Parathyroid adenoma (tissue), 2 donors: ENCODE measurements at regions not wholly inside any gene's neighbourhood (a gene's known extent, or its start where the extent isn't known, plus 50 kb on each side); places are given as distances from the start of the nearest gene placed in this dataset.

Experiments
- H2AFZ ChIP-seq: fragments of 300-600 bp; sonication (generic); one replicate; pipeline ENCODE4 v1.7.0; 2017; ENCODE audit warnings: antibody characterized with exemption, mild to moderate bottlenecking
- H3K27ac ChIP-seq: fragments of 300-600 bp; sonication (generic); one replicate; pipeline ENCODE4 v1.7.0; 2017
- H3K27me3 ChIP-seq: fragments of 300-600 bp; sonication (generic); one replicate; pipeline ENCODE4 v1.7.0; 2017; ENCODE audit warnings: low read length; ENCODE audit not compliant: control insufficient read depth, insufficient read depth
- H3K36me3 ChIP-seq: fragments of 300-600 bp; sonication (generic); one replicate; pipeline ENCODE4 v1.7.0; 2017; ENCODE audit warnings: low read length; ENCODE audit not compliant: control insufficient read depth, insufficient read depth
- H3K4me1 ChIP-seq: fragments of 300-600 bp; sonication (generic); one replicate; pipeline ENCODE4 v1.7.0; 2017; ENCODE audit warnings: control low read depth
- H3K4me2 ChIP-seq: fragments of 300-600 bp; sonication (generic); one replicate; pipeline ENCODE4 v1.7.0; 2017; ENCODE audit warnings: low read length
- H3K4me3 ChIP-seq: fragments of 300-600 bp; sonication (generic); one replicate; pipeline ENCODE4 v1.7.0; 2017; ENCODE audit warnings: low read depth, low read length
- H3K79me2 ChIP-seq: fragments of 300-600 bp; sonication (generic); one replicate; pipeline ENCODE4 v1.7.0; 2017; ENCODE audit warnings: control low read depth
- H3K9ac ChIP-seq: fragments of 300-600 bp; sonication (generic); one replicate; pipeline ENCODE4 v1.7.0; 2017; ENCODE audit warnings: mild to moderate bottlenecking
- H3K9me3 ChIP-seq: fragments of 300-600 bp; sonication (generic); one replicate; pipeline ENCODE4 v1.7.0; 2017; ENCODE audit warnings: low read length; ENCODE audit not compliant: control insufficient read depth
- CTCF ChIP-seq: fragments of 300-600 bp; sonication (generic); IDR thresholded peaks from one replicate; pipeline ENCODE4 v1.7.0; 2017; ENCODE audit warnings: antibody characterized with exemption, mild to moderate bottlenecking
- donor health status: primary hyperparathyroidism.

GRCh38 chr1:185601189-185601588 is 133.0 kb upstream of the HMCN1 start:
- H3K4me3 ChIP-seq, result no peak overlapping the region
- H3K4me1 ChIP-seq, result no peaks in the 10 kb centered on the region

GRCh38 chr1:185600641-185601040 is 133.6 kb upstream of the HMCN1 start:
- Histone ChIP-seq H3K4me2 (no peak overlapping the region), H3K9me3 (no peaks in the 10 kb centered on the region), H3K4me3 (no peak overlapping the region), H2AFZ (no peak overlapping the region), H3K27ac (no peak overlapping the region), H3K36me3 (no peaks in the 10 kb centered on the region), H3K4me1 (no peaks in the 10 kb centered on the region), H3K9ac (no peak overlapping the region), H3K79me2 (no peaks in the 10 kb centered on the region), H3K27me3 (no peaks in the 10 kb centered on the region)
- no peak for TF ChIP-seq CTCF

More at GRCh38 chr1:185601189-185601588, 133.0 kb upstream of the HMCN1 start:
- TF ChIP-seq CTCF, result no peak
- H3K79me2 ChIP-seq, result no peaks in the 10 kb centered on the region
- H3K27me3 ChIP-seq, result no peaks in the 10 kb centered on the region
- H3K9me3 ChIP-seq, result no peaks in the 10 kb centered on the region
- H3K4me2 ChIP-seq, result no peak overlapping the region
- no peak overlapping the region for H3K27ac ChIP-seq
- H2AFZ ChIP-seq, result no peak overlapping the region
- H3K9ac ChIP-seq, result no peak overlapping the region
- no peaks in the 10 kb centered on the region for H3K36me3 ChIP-seq

- no peaks in the 10 kb centered on the region for H3K9me3 ChIP-seq
- no peaks in the 10 kb centered on the region for H3K36me3 ChIP-seq
- no peak overlapping the region for H3K9ac ChIP-seq
- no peak overlapping the region for H3K4me2 ChIP-seq
- no peak for TF ChIP-seq CTCF
- no peaks in the 10 kb centered on the region for H3K79me2 ChIP-seq
- no peaks in the 10 kb centered on the region for H3K27me3 ChIP-seq
- H3K4me3 ChIP-seq, result no peak overlapping the region
- no peak overlapping the region for H2AFZ ChIP-seq
- no peak overlapping the region for H3K27ac ChIP-seq
- H3K4me1 ChIP-seq, result no peaks in the 10 kb centered on the region
These were observed 135.9 kb upstream of the HMCN1 start for GRCh38 chr1:185598332-185598731.

DNA sequence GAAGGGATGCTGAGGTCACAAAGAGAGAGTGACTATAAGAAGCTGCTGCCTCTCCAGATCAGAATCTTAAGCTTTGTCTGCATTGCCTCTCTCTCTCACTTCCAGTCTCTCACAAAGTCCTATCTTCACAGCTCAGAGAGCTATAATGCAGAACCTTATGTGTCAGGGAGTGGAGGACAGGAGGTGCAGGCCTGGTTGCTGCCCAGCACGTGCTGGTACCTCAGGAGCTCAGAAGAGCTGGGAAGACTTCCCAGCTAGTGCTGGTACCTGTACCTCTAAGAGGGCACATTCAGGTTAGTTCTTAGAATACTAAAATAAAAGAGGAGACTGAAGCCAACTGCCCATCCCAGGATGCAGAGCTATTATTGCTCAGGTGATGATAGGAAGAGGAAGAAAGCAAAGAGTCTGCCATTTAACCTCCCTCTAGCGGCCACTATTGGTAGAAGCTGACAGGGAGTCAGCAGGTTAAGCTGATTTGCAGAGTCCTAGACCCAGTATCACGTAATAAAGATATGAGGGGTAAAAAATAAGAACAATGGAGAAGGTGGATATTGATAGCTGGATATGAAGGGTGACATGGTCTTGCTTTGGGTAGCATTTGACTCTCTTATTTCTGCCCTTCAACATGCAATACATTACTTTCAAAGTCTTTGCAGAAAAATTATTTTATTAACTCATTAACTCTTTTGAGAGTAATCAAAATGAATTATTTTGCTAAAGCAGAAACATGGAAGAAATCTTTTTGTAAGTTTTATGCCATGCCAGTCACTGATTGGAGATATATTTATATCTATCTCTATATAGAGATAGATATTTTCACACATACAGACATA is 138.1 kb upstream of the HMCN1 start:
- TF ChIP-seq CTCF, result peak; percentile 46
- Histone ChIP-seq H3K4me3 (no peak overlapping the region), H2AFZ (no peak overlapping the region), H3K9ac (no peak overlapping the region), H3K27me3 (no peaks in the 10 kb centered on the region), H3K9me3 (no peaks in the 10 kb centered on the region), H3K4me1 (no peaks in the 10 kb centered on the region), H3K27ac (no peak overlapping the region), H3K36me3 (no peaks in the 10 kb centered on the region), H3K79me2 (no peaks in the 10 kb centered on the region), H3K4me2 (no peak overlapping the region)
